WTC11 (cell line): ENCODE measurements at regions not wholly inside any gene's neighbourhood (a gene's known extent, or its start where the extent isn't known, plus 50 kb on each side); places are given as distances from the start of the nearest gene placed in this dataset.

Experiments used
- ATAC-seq: fragments of 200-7000 bp; cut with Tn5 transposase; 2 replicates; pipeline ENCODE4 v1.10.0; 2021; ENCODE audit warnings: mild to moderate bottlenecking, moderate library complexity
- CTCF ChIA-PET: fragments of 300-600 bp; sonication (Branson Sonifier 250); formaldehyde crosslinking; loops from one replicate; lab custom pipeline; 2021; ENCODE audit warnings: antibody characterized with exemption; lab: Charles Lee
- POLR2A ChIA-PET: fragments of 350-600 bp; sonication (Branson Sonifier 250); formaldehyde crosslinking; loops from one replicate; lab custom pipeline; 2021; ENCODE audit warnings: antibody characterized with exemption; lab: Charles Lee
- DNase-seq: peaks from one replicate; pipeline ENCODE4 v3.0.0; 2021; ENCODE audit warnings: low spot score
- H3K27ac Mint-ChIP-seq: 2 replicates; pipeline ENCODE4 v1.8.0; 2021; ENCODE audit warnings: mixed read lengths
- H3K27me3 Mint-ChIP-seq: 2 replicates; pipeline ENCODE4 v1.8.0; 2021; ENCODE audit warnings: low read depth, mild to moderate bottlenecking, moderate library complexity, mixed read lengths
- H3K36me3 Mint-ChIP-seq: 2 replicates; pipeline ENCODE4 v1.8.0; 2021; ENCODE audit warnings: mixed read lengths
- H3K4me1 Mint-ChIP-seq: 2 replicates; pipeline ENCODE4 v1.8.0; 2022; ENCODE audit warnings: mixed read lengths
- H3K4me3 Mint-ChIP-seq: 2 replicates; pipeline ENCODE4 v1.8.0; 2021; ENCODE audit warnings: mild to moderate bottlenecking, moderate library complexity, mixed read lengths
- H3K9me3 Mint-ChIP-seq: 2 replicates; pipeline ENCODE4 v1.8.0; 2021; ENCODE audit warnings: mixed read lengths
- E2F1 ChIP-seq: sonication (generic); formaldehyde crosslinking; IDR thresholded peaks from 2 replicates; pipeline ENCODE4 v1.8.0; 2022; ENCODE audit warnings: mild to moderate bottlenecking, missing genetic modification reagents
- EMX1 ChIP-seq: fragments of 250-450 bp; sonication (Bioruptor Pico); IDR thresholded peaks from 2 replicates; pipeline ENCODE4 v1.8.0; 2021; ENCODE audit warnings: mild to moderate bottlenecking
- ETV6 ChIP-seq: sonication (generic); formaldehyde crosslinking; IDR thresholded peaks from 2 replicates; pipeline ENCODE4 v1.8.1; 2022; ENCODE audit warnings: mild to moderate bottlenecking, missing genetic modification reagents
- FOXJ3 ChIP-seq: sonication (generic); formaldehyde crosslinking; IDR thresholded peaks from 2 replicates; pipeline ENCODE4 v1.9.0; 2021; ENCODE audit warnings: missing genetic modification reagents, mild to moderate bottlenecking, borderline replicate concordance
- HMGA2 ChIP-seq: fragments of 250-450 bp; sonication (Bioruptor Pico); IDR thresholded peaks from 2 replicates; pipeline ENCODE4 v1.4.0; 2021; ENCODE audit warnings: mild to moderate bottlenecking, moderate library complexity
- IRF2 ChIP-seq: sonication (generic); formaldehyde crosslinking; IDR thresholded peaks from 2 replicates; pipeline ENCODE4 v1.8.0; 2022; ENCODE audit warnings: low read depth, missing genetic modification reagents, borderline replicate concordance
- JUN ChIP-seq: sonication (generic); formaldehyde crosslinking; IDR thresholded peaks from 2 replicates; pipeline ENCODE4 v1.8.0; 2023; ENCODE audit warnings: mild to moderate bottlenecking, missing genetic modification reagents
- KAT7 ChIP-seq: sonication (generic); formaldehyde crosslinking; IDR thresholded peaks from 2 replicates; pipeline ENCODE4 v1.8.1; 2023; ENCODE audit warnings: missing genetic modification reagents, mild to moderate bottlenecking, borderline replicate concordance
- NFYB ChIP-seq: sonication (generic); formaldehyde crosslinking; conservative IDR thresholded peaks from 2 replicates; pipeline ENCODE4 v1.8.0; 2022; ENCODE audit warnings: low read depth, missing genetic modification reagents
- PRDM15 ChIP-seq: sonication (generic); formaldehyde crosslinking; IDR thresholded peaks from 2 replicates; pipeline ENCODE4 v1.8.0; 2022; ENCODE audit warnings: missing genetic modification reagents
- PREB ChIP-seq: sonication (generic); formaldehyde crosslinking; IDR thresholded peaks from 2 replicates; pipeline ENCODE4 v1.8.1; 2022; ENCODE audit warnings: mild to moderate bottlenecking, missing genetic modification reagents, moderate library complexity, borderline replicate concordance
- PRRX2 ChIP-seq: fragments of 250-450 bp; sonication (Bioruptor Pico); IDR thresholded peaks from 2 replicates; pipeline ENCODE4 v1.8.0; 2021; ENCODE audit warnings: mild to moderate bottlenecking
- RORB ChIP-seq: fragments of 250-450 bp; sonication (Bioruptor Pico); IDR thresholded peaks from 2 replicates; pipeline ENCODE4 v1.9.0; 2021; ENCODE audit warnings: mild to moderate bottlenecking
- SMAD3 ChIP-seq: sonication (generic); formaldehyde crosslinking; IDR thresholded peaks from 2 replicates; pipeline ENCODE4 v1.8.0; 2022; ENCODE audit warnings: missing genetic modification reagents, mild to moderate bottlenecking, borderline replicate concordance
- STAT6 ChIP-seq: sonication (generic); formaldehyde crosslinking; conservative IDR thresholded peaks from 2 replicates; pipeline ENCODE4 v1.8.1; 2023; ENCODE audit warnings: mild to moderate bottlenecking, low read depth, missing genetic modification reagents, moderate library complexity
- TP53 ChIP-seq: sonication (generic); formaldehyde crosslinking; IDR thresholded peaks from 2 replicates; pipeline ENCODE4 v1.8.1; 2023; ENCODE audit warnings: mild to moderate bottlenecking, missing genetic modification reagents
- ZMAT4 ChIP-seq: fragments of 250-450 bp; sonication (Bioruptor Pico); IDR thresholded peaks from 2 replicates; pipeline ENCODE4 v1.9.0; 2021; ENCODE audit warnings: mild to moderate bottlenecking
- ZNF121 ChIP-seq: sonication (generic); formaldehyde crosslinking; IDR thresholded peaks from 2 replicates; pipeline ENCODE4 v1.8.0; 2023; ENCODE audit warnings: missing genetic modification reagents
- ZNF281 ChIP-seq: sonication (generic); formaldehyde crosslinking; IDR thresholded peaks from 2 replicates; pipeline ENCODE4 v1.8.0; 2023; ENCODE audit warnings: mild to moderate bottlenecking, missing genetic modification reagents
- ZNF425 ChIP-seq: fragments of 250-450 bp; sonication (Bioruptor Pico); conservative IDR thresholded peaks from 2 replicates; pipeline ENCODE4 v1.9.0; 2021; ENCODE audit warnings: mild to moderate bottlenecking

- ChIA-PET CTCF (no interaction called here), POLR2A (no interaction called here)
- Mint-ChIP-seq H3K27ac (no peak overlapping the region), H3K4me1 (peaks cover 4% of the 10 kb centered on the region; the same call in 1 of the 2 replicates), H3K9me3 (0 out of 2 replicates have a peak, but pooled peaks cover 3% of the 10 kb centered on the region), H3K27me3 (no peaks in the 10 kb centered on the region), H3K36me3 (no peaks in the 10 kb centered on the region), H3K4me3 (no peak overlapping the region)
- no peak for DNase-seq
- TF ChIP-seq PRRX2 (CRISPR knock-in tag), result no peak
- TF ChIP-seq TP53 (CRISPR knock-in tag), result no peak
- TF ChIP-seq ZNF425 (CRISPR knock-in tag), result no peak
- no peak for TF ChIP-seq SMAD3 (CRISPR knock-in tag)
- TF ChIP-seq HMGA2 (CRISPR knock-in tag), result no peak
- TF ChIP-seq STAT6 (CRISPR knock-in tag), result no peak
- TF ChIP-seq NFYB (CRISPR knock-in tag), result no peak
- no peak for TF ChIP-seq IRF2
- no peak for TF ChIP-seq ETV6 (CRISPR knock-in tag)
- no peak for TF ChIP-seq ZNF281 (CRISPR knock-in tag)
- no peak for TF ChIP-seq ZMAT4 (CRISPR knock-in tag)
- no peak for TF ChIP-seq E2F1 (CRISPR knock-in tag)
- no peak for TF ChIP-seq FOXJ3 (CRISPR knock-in tag)
- TF ChIP-seq PREB (CRISPR knock-in tag), result no peak
- TF ChIP-seq RORB, result no peak
- TF ChIP-seq KAT7 (CRISPR knock-in tag), result no peak
- no peak for TF ChIP-seq PRDM15 (CRISPR knock-in tag)
- no peak for TF ChIP-seq EMX1 (CRISPR knock-in tag)
- TF ChIP-seq ZNF121 (CRISPR knock-in tag), result no peak
- no peak for TF ChIP-seq JUN (CRISPR knock-in tag)
- no peak for ATAC-seq
These were observed 227.2 kb downstream of the QKI start for GRCh38 chr6:163641706-163642105.
